SU-DHL-6 (cell line): ENCODE measurements at regions not wholly inside any gene's neighbourhood (a gene's known extent, or its start where the extent isn't known, plus 50 kb on each side); places are given as distances from the start of the nearest gene placed in this dataset.

ENCODE experiments used
- EZH2phosphoT487 ChIP-seq: fragments of 200-600 bp; sonication (generic), shearing (Covaris generic); conservative IDR thresholded peaks from 2 replicates; pipeline ENCODE4 v1.6.1; 2018; ENCODE audit warnings: mild to moderate bottlenecking, antibody characterized with exemption, low read length, moderate library complexity, mixed read lengths
- TF ChIP-seq, protein P1 (sequence below): fragments of 200-600 bp; sonication (generic); IDR thresholded peaks from one replicate; pipeline ENCODE4 v1.5.1; 2017; ENCODE audit warnings: antibody characterized with exemption, mild to moderate bottlenecking, low read length, moderate library complexity; ENCODE audit not compliant: insufficient read depth, poor library complexity, severe bottlenecking

GRCh38 chr3:55267206-55267930 lies 219.7 kb downstream of the WNT5A start:
- TF ChIP-seq, protein P1, sequence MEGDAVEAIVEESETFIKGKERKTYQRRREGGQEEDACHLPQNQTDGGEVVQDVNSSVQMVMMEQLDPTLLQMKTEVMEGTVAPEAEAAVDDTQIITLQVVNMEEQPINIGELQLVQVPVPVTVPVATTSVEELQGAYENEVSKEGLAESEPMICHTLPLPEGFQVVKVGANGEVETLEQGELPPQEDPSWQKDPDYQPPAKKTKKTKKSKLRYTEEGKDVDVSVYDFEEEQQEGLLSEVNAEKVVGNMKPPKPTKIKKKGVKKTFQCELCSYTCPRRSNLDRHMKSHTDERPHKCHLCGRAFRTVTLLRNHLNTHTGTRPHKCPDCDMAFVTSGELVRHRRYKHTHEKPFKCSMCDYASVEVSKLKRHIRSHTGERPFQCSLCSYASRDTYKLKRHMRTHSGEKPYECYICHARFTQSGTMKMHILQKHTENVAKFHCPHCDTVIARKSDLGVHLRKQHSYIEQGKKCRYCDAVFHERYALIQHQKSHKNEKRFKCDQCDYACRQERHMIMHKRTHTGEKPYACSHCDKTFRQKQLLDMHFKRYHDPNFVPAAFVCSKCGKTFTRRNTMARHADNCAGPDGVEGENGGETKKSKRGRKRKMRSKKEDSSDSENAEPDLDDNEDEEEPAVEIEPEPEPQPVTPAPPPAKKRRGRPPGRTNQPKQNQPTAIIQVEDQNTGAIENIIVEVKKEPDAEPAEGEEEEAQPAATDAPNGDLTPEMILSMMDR: no peak
- TF ChIP-seq EZH2phosphoT487: no peak
